ENCODE measurements at regions not wholly inside any gene's neighbourhood (a gene's known extent, or its start where the extent isn't known, plus 50 kb on each side); places are given as distances from the start of the nearest gene placed in this dataset.

DNA sequence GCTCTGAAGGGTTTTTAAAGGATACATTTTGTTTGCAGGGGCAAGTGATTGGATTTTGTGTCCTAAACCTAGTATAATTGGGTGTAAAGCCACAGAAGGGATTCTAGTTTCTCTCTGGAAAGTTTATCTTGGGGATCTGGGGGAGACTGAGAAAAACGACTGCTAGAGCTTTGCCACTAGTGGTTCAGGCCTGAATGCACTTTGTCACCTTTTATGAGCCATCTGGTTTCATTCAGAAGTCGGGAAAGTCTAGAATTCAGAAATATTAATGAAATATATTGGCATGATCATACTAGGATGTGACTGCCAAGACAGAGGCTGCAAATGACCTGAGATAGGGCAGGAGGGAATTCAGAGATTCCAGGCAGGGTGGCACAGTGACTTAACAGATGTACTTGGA, 111.5 kb upstream of the KCNK2 start:
- Histone ChIP-seq H4K20me1 (ENCODE audit: insufficient read depth, low read length) (no peaks in the 10 kb centered on the region), H2AFZ (ENCODE audit: low read length) (no peak overlapping the region), H3K4me1 (ENCODE audit: insufficient read depth, low read length) (no peaks in the 10 kb centered on the region), H3K27ac (ENCODE audit: extremely low read length, insufficient read depth, low read length) (no peak overlapping the region), H3K36me3 (replicated peaks in 1 of 2; ENCODE audit: control insufficient read depth in 1 of 2, insufficient read depth in 2 of 2, low read length in 2 of 2) (no peaks in the 10 kb centered on the region), H3K4me2 (ENCODE audit: low read depth, low read length) (no peak overlapping the region), H3K9me3 (ENCODE audit: low read length) (no peaks in the 10 kb centered on the region), H3K79me2 (ENCODE audit: insufficient read depth, low read length) (no peaks in the 10 kb centered on the region), H3K4me3 (replicated peaks in 1 of 3; ENCODE audit: insufficient read depth in 1 of 3, low read depth in 2 of 3, low read length in 3 of 3) (no peak overlapping the region), H3K9ac (ENCODE audit: insufficient read depth, low read depth, low read length) (no peak overlapping the region), H3K27me3 (ENCODE audit: control insufficient read depth in 1 of 2, insufficient read depth in 2 of 2, low read length in 2 of 2) (peaks cover 0 to 3% of the 10 kb centered on the region in 2 experiments; a peak in 2 of 5 replicates)
- DNase-seq (ENCODE audit: low spot score) (no peak), ATAC-seq (no peak), FAIRE-seq (no peak)
- in situ Hi-C loops (cut with HindIII; ENCODE audit: extremely low pct_ligation_motif_present, low pct_unique_long_range_greater_than_20kb) = no loop called here
- ChIA-PET CTCF (ENCODE audit: low intra/inter-chr PET ratio, low total read pairs) (no interaction called here), POLR2A (no interaction called here)
- intact Hi-C loops (cut with micrococcal nuclease; ENCODE audit: unreplicated experiment) = no loop called here
- WGBS (ENCODE audit: low lambda C conversion rate) = 0% methylated on average over 2 of the region's 2 CpGs
- TF ChIP-seq ZNF564 (CRISPR knock-in tag; IDR thresholded peaks at IDR 0.05) (no peak), MIER2 (CRISPR knock-in tag; IDR thresholded peaks at IDR 0.05) (no peak), ZFP41 (CRISPR knock-in tag; IDR thresholded peaks at IDR 0.05; ENCODE audit: borderline replicate concordance) (no peak), AGO1 (IDR thresholded peaks at IDR 0.05; ENCODE audit: low read depth, low read length, poor library complexity, severe bottlenecking) (no peak), CC2D1A (CRISPR knock-in tag; IDR thresholded peaks at IDR 0.05) (no peak), NFIC (IDR thresholded peaks at IDR 0.05; ENCODE audit: low read length) (no peak), ZNF547 (CRISPR knock-in tag; IDR thresholded peaks at IDR 0.05) (no peak), ZNF251 (CRISPR knock-in tag; IDR thresholded peaks at IDR 0.05) (no peak), ZNF605 (CRISPR knock-in tag; IDR thresholded peaks at IDR 0.05) (no peak), MBD4 (IDR thresholded peaks at IDR 0.05; ENCODE audit: borderline replicate concordance, low read length) (no peak), ZBTB7A (CRISPR knock-in tag; IDR thresholded peaks at IDR 0.05) (no peak)
- TF ChIP-seq, protein P1, sequence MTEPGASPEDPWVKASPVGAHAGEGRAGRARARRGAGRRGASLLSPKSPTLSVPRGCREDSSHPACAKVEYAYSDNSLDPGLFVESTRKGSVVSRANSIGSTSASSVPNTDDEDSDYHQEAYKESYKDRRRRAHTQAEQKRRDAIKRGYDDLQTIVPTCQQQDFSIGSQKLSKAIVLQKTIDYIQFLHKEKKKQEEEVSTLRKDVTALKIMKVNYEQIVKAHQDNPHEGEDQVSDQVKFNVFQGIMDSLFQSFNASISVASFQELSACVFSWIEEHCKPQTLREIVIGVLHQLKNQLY (CRISPR knock-in tag; IDR thresholded peaks at IDR 0.05) = no peak
- TF ChIP-seq, protein P2, sequence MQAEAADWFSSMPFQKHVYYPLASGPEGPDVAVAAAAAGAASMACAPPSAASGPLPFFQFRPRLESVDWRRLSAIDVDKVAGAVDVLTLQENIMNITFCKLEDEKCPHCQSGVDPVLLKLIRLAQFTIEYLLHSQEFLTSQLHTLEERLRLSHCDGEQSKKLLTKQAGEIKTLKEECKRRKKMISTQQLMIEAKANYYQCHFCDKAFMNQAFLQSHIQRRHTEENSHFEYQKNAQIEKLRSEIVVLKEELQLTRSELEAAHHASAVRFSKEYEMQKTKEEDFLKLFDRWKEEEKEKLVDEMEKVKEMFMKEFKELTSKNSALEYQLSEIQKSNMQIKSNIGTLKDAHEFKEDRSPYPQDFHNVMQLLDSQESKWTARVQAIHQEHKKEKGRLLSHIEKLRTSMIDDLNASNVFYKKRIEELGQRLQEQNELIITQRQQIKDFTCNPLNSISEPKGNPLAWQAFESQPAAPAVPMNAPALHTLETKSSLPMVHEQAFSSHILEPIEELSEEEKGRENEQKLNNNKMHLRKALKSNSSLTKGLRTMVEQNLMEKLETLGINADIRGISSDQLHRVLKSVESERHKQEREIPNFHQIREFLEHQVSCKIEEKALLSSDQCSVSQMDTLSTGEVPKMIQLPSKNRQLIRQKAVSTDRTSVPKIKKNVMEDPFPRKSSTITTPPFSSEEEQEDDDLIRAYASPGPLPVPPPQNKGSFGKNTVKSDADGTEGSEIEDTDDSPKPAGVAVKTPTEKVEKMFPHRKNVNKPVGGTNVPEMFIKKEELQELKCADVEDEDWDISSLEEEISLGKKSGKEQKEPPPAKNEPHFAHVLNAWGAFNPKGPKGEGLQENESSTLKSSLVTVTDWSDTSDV (CRISPR knock-in tag; IDR thresholded peaks at IDR 0.05) = no peak
- TF ChIP-seq, protein P3, sequence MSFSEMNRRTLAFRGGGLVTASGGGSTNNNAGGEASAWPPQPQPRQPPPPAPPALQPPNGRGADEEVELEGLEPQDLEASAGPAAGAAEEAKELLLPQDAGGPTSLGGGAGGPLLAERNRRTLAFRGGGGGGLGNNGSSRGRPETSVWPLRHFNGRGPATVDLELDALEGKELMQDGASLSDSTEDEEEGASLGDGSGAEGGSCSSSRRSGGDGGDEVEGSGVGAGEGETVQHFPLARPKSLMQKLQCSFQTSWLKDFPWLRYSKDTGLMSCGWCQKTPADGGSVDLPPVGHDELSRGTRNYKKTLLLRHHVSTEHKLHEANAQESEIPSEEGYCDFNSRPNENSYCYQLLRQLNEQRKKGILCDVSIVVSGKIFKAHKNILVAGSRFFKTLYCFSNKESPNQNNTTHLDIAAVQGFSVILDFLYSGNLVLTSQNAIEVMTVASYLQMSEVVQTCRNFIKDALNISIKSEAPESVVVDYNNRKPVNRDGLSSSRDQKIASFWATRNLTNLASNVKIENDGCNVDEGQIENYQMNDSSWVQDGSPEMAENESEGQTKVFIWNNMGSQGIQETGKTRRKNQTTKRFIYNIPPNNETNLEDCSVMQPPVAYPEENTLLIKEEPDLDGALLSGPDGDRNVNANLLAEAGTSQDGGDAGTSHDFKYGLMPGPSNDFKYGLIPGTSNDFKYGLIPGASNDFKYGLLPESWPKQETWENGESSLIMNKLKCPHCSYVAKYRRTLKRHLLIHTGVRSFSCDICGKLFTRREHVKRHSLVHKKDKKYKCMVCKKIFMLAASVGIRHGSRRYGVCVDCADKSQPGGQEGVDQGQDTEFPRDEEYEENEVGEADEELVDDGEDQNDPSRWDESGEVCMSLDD (CRISPR knock-in tag; IDR thresholded peaks at IDR 0.05; ENCODE audit: borderline replicate concordance) = no peak
- TF ChIP-seq, protein P4, sequence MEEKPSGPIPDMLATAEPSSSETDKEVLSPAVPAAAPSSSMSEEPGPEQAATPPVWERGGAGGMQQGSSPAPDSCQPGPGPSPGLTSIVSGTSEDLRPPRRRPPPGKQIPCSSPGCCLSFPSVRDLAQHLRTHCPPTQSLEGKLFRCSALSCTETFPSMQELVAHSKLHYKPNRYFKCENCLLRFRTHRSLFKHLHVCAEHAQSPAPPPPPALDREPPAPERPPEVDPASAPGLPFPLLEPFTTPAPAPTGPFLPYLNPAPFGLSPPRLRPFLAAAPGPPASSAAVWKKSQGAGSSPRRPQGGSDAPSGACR (CRISPR knock-in tag; IDR thresholded peaks at IDR 0.05) = no peak
- TF ChIP-seq, protein P5, sequence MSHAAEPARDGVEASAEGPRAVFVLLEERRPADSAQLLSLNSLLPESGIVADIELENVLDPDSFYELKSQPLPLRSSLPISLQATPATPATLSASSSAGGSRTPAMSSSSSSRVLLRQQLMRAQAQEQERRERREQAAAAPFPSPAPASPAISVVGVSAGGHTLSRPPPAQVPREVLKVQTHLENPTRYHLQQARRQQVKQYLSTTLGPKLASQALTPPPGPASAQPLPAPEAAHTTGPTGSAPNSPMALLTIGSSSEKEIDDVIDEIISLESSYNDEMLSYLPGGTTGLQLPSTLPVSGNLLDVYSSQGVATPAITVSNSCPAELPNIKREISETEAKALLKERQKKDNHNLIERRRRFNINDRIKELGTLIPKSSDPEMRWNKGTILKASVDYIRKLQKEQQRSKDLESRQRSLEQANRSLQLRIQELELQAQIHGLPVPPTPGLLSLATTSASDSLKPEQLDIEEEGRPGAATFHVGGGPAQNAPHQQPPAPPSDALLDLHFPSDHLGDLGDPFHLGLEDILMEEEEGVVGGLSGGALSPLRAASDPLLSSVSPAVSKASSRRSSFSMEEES (CRISPR knock-in tag; IDR thresholded peaks at IDR 0.05) = no peak
- BruUV-seq (replicated peaks) = no TSS peak

All from HepG2 (cell line).